22Rv1 (cell line): ENCODE measurements at regions not wholly inside any gene's neighbourhood (a gene's known extent, or its start where the extent isn't known, plus 50 kb on each side); places are given as distances from the start of the nearest gene placed in this dataset.
A peak's percentile ranks its signal among the peaks of the same experiment; 100 is the strongest.

Source experiments
- H3K27ac ChIP-seq: fragments of 450-650 bp; 2 replicates; pipeline ENCODE4 v1.5.1; 2017
- CTCF ChIP-seq: fragments of 450-650 bp; IDR thresholded peaks from 2 replicates; pipeline ENCODE4 v1.5.1; 2017; ENCODE audit warnings: mild to moderate bottlenecking
- ZFX ChIP-seq: fragments of 450-650 bp; IDR thresholded peaks from 2 replicates; pipeline ENCODE4 v1.6.1; 2017; ENCODE audit warnings: antibody characterized with exemption, borderline replicate concordance

GRCh38 chr15:96692826-96693225 lies 362.3 kb downstream of the NR2F2 start:
- H3K27ac ChIP-seq: no peak overlapping the region
- TF ChIP-seq CTCF (no peak), ZFX (no peak)

- no peak overlapping the region for H3K27ac ChIP-seq
- no peak for TF ChIP-seq CTCF
- no peak for TF ChIP-seq ZFX
These were observed 363.0 kb downstream of the NR2F2 start for GRCh38 chr15:96693515-96693914.

- H3K27ac ChIP-seq: 0 out of 2 replicates have a peak overlapping the region, but pooled peaks have one; percentile 12
- TF ChIP-seq CTCF (no peak), ZFX (no peak)
These were observed 363.6 kb downstream of the NR2F2 start for GRCh38 chr15:96693990-96694517.

GRCh38 chr15:96695426-96695825 lies 364.9 kb downstream of the NR2F2 start:
- H3K27ac ChIP-seq: no peak overlapping the region
- TF ChIP-seq CTCF: no peak
- no peak for TF ChIP-seq ZFX

- TF ChIP-seq CTCF: no peak
- no peak for TF ChIP-seq ZFX
- no peak overlapping the region for H3K27ac ChIP-seq
These were observed 369.4 kb downstream of the NR2F2 start for GRCh38 chr15:96699871-96700401.

- no peak overlapping the region for H3K27ac ChIP-seq
- no peak for TF ChIP-seq CTCF
- no peak for TF ChIP-seq ZFX
These were observed 370.1 kb downstream of the NR2F2 start for GRCh38 chr15:96700555-96700954.

- TF ChIP-seq ZFX (no peak), CTCF (no peak)
- H3K27ac ChIP-seq: no peak overlapping the region
These were observed 370.9 kb downstream of the NR2F2 start for GRCh38 chr15:96701443-96701842.
